Thoracic aorta (tissue), 2 donors: ENCODE measurements at regions not wholly inside any gene's neighbourhood (a gene's known extent, or its start where the extent isn't known, plus 50 kb on each side); places are given as distances from the start of the nearest gene placed in this dataset.

Experiments
- ATAC-seq: fragments of 150-250 bp; one replicate; pipeline ENCODE4 v1.8.0; 2017; ENCODE audit warnings: low read depth; ENCODE audit not compliant: insufficient number of reproducible peaks, low FRiP score
- DNase-seq: peaks from one replicate; pipeline ENCODE4 v3.0.0-alpha.2; 2020; ENCODE audit warnings: low spot score
- H3K27ac ChIP-seq, 2 donors: fragments of 200-600 bp; sonication (generic); 1 replicate in 1 of 2; 2 replicates in 1 of 2; pipeline ENCODE4 v1.5.1; 2016; ENCODE audit warnings: mild to moderate bottlenecking in 2 of 2, moderate library complexity in 2 of 2
- H3K27me3 ChIP-seq: fragments of 200-600 bp; sonication (generic); replicated peaks from 2 replicates; pipeline ENCODE4 v1.6.0; 2016; ENCODE audit warnings: mild to moderate bottlenecking; ENCODE audit not compliant: insufficient read depth
- H3K36me3 ChIP-seq: fragments of 200-600 bp; sonication (generic); one replicate; pipeline ENCODE4 v1.5.1; 2016
- H3K4me1 ChIP-seq, 2 donors: fragments of 200-600 bp; sonication (generic); 1 replicate in 1 of 2; 2 replicates in 1 of 2; pipeline versions ENCODE4 v1.5.1 to v1.6.0; 2016; ENCODE audit warnings: low read depth in 2 of 2, mild to moderate bottlenecking in 1 of 2; ENCODE audit not compliant: control insufficient read depth in 1 of 2
- H3K4me3 ChIP-seq: fragments of 200-600 bp; sonication (generic); 2 replicates; pipeline ENCODE4 v1.5.1; 2016; ENCODE audit warnings: mild to moderate bottlenecking
- H3K9me3 ChIP-seq: fragments of 200-600 bp; sonication (generic); 2 replicates; pipeline ENCODE4 v1.5.1; 2016
- TF ChIP-seq, protein P1 (sequence below): fragments of 200-600 bp; sonication (generic); IDR thresholded peaks from one replicate; pipeline ENCODE4 v1.5.1; 2019; ENCODE audit warnings: antibody characterized with exemption

GRCh38 chr6:141701732-141702131, 431.0 kb upstream of the GJE1 start:
- ATAC-seq (no peak), DNase-seq (no peak)
- Histone ChIP-seq H3K4me1 (no peaks in the 10 kb centered on the region), H3K27ac (no peak overlapping the region), H3K27me3 (no peaks in the 10 kb centered on the region), H3K36me3 (no peaks in the 10 kb centered on the region), H3K9me3 (no peaks in the 10 kb centered on the region), H3K4me3 (no peak overlapping the region)
- TF ChIP-seq, protein P1, sequence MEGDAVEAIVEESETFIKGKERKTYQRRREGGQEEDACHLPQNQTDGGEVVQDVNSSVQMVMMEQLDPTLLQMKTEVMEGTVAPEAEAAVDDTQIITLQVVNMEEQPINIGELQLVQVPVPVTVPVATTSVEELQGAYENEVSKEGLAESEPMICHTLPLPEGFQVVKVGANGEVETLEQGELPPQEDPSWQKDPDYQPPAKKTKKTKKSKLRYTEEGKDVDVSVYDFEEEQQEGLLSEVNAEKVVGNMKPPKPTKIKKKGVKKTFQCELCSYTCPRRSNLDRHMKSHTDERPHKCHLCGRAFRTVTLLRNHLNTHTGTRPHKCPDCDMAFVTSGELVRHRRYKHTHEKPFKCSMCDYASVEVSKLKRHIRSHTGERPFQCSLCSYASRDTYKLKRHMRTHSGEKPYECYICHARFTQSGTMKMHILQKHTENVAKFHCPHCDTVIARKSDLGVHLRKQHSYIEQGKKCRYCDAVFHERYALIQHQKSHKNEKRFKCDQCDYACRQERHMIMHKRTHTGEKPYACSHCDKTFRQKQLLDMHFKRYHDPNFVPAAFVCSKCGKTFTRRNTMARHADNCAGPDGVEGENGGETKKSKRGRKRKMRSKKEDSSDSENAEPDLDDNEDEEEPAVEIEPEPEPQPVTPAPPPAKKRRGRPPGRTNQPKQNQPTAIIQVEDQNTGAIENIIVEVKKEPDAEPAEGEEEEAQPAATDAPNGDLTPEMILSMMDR, result no peak

- H3K36me3 ChIP-seq, result no peaks in the 10 kb centered on the region
- no peaks in the 10 kb centered on the region for H3K4me1 ChIP-seq
- H3K9me3 ChIP-seq, result no peaks in the 10 kb centered on the region
- DNase-seq (no peak), ATAC-seq (no peak)
- H3K27me3 ChIP-seq, result no peaks in the 10 kb centered on the region
- no peak overlapping the region for H3K4me3 ChIP-seq
- H3K27ac ChIP-seq, result no peak overlapping the region
- TF ChIP-seq, protein P1, result no peak
Measured at GRCh38 chr6:141700819-141701218, 431.9 kb upstream of the GJE1 start.

- Histone ChIP-seq H3K4me1 (no peaks in the 10 kb centered on the region), H3K36me3 (no peaks in the 10 kb centered on the region), H3K9me3 (no peaks in the 10 kb centered on the region), H3K27ac (no peak overlapping the region), H3K27me3 (no peaks in the 10 kb centered on the region), H3K4me3 (no peak overlapping the region)
- DNase-seq, result no peak
- no peak for ATAC-seq
- TF ChIP-seq, protein P1, result no peak
Measured at GRCh38 chr6:141688916-141689315, 443.8 kb upstream of the GJE1 start.

- Histone ChIP-seq H3K27ac (no peak overlapping the region), H3K27me3 (no peaks in the 10 kb centered on the region), H3K4me1 (no peaks in the 10 kb centered on the region), H3K4me3 (no peak overlapping the region), H3K36me3 (no peaks in the 10 kb centered on the region), H3K9me3 (no peaks in the 10 kb centered on the region)
- TF ChIP-seq, protein P1, result no peak
- ATAC-seq (no peak), DNase-seq (no peak)
Measured at GRCh38 chr6:141685416-141685815, 447.3 kb upstream of the GJE1 start.

- no peak overlapping the region for H3K27ac ChIP-seq
- ATAC-seq, result no peak
Measured at GRCh38 chr6:141682391-141682790, 450.3 kb upstream of the GJE1 start.

More at GRCh38 chr6:141682391-141682790, 450.3 kb upstream of the GJE1 start:
- Histone ChIP-seq H3K4me1 (no peaks in the 10 kb centered on the region), H3K9me3 (no peaks in the 10 kb centered on the region), H3K4me3 (no peak overlapping the region), H3K36me3 (no peaks in the 10 kb centered on the region), H3K27me3 (no peaks in the 10 kb centered on the region)
- TF ChIP-seq, protein P1, result no peak
- no peak for DNase-seq
